CD4-positive, alpha-beta memory T cell (primary cell): ENCODE measurements at regions not wholly inside any gene's neighbourhood (a gene's known extent, or its start where the extent isn't known, plus 50 kb on each side); places are given as distances from the start of the nearest gene placed in this dataset.

Source experiments
- CTCF ChIA-PET: fragments of 350-600 bp; sonication (Branson Sonifier 250); formaldehyde crosslinking; loops from one replicate; lab custom pipeline; 2021; ENCODE audit warnings: inconsistent platforms; ENCODE audit not compliant: partially characterized antibody; lab: Charles Lee
- POLR2A ChIA-PET: fragments of 350-600 bp; sonication (Branson Sonifier 250); formaldehyde crosslinking; loops from one replicate; lab custom pipeline; 2021; ENCODE audit not compliant: partially characterized antibody; lab: Charles Lee
- DNase-seq, 5 donors: peaks; one replicate each; pipeline versions ENCODE4 v3.0.0 to v3.0.0-alpha.2; 2020 to 2022; ENCODE audit warnings: mixed read lengths in 1 of 5
- H3K27ac ChIP-seq: one replicate; pipeline ENCODE4 v1.7.0; 2013; ENCODE audit warnings: low read depth, low read length
- H3K27me3 ChIP-seq: 2 replicates; pipeline ENCODE4 v1.7.0; 2013; ENCODE audit warnings: mild to moderate bottlenecking, low read length, moderate library complexity; ENCODE audit not compliant: insufficient read depth
- H3K36me3 ChIP-seq: 2 replicates; pipeline ENCODE4 v1.7.0; 2013; ENCODE audit warnings: mild to moderate bottlenecking, low read length, moderate library complexity; ENCODE audit not compliant: insufficient read depth
- H3K4me1 ChIP-seq: 2 replicates; pipeline ENCODE4 v1.7.0; 2013; ENCODE audit warnings: mild to moderate bottlenecking, low read length, moderate library complexity; ENCODE audit not compliant: insufficient read depth
- H3K4me3 ChIP-seq, 2 donors: one replicate each; pipeline ENCODE4 v1.7.0; 2013; ENCODE audit warnings: low read length in 2 of 2, mild to moderate bottlenecking in 1 of 2
- H3K9me3 ChIP-seq, 2 donors: one replicate each; pipeline ENCODE4 v1.7.0; 2013; ENCODE audit warnings: low read length in 2 of 2, control low read depth in 1 of 2; ENCODE audit not compliant: control insufficient read depth in 1 of 2
- H3K27ac Mint-ChIP-seq, 7 donors: one replicate each; pipeline ENCODE4 v1.8.0; 2020 to 2021; ENCODE audit warnings: mixed read lengths in 7 of 7, mild to moderate bottlenecking in 6 of 7, inconsistent platforms in 3 of 7, moderate library complexity in 3 of 7
- H3K27me3 Mint-ChIP-seq, 2 donors: one replicate each; pipeline ENCODE4 v1.8.0; 2020 to 2021; ENCODE audit warnings: mixed read lengths in 2 of 2
- H3K36me3 Mint-ChIP-seq, 2 donors: one replicate each; pipeline ENCODE4 v1.8.0; 2020 to 2021; ENCODE audit warnings: mixed read lengths in 2 of 2, inconsistent platforms in 1 of 2, mild to moderate bottlenecking in 1 of 2
- H3K4me1 Mint-ChIP-seq, 4 donors: one replicate each; pipeline ENCODE4 v1.8.0; 2020 to 2021; ENCODE audit warnings: mixed read lengths in 4 of 4, mild to moderate bottlenecking in 1 of 4
- H3K4me3 Mint-ChIP-seq, 8 donors: one replicate each; pipeline ENCODE4 v1.8.0; 2020 to 2021; ENCODE audit warnings: mixed read lengths in 8 of 8, mild to moderate bottlenecking in 7 of 8, moderate library complexity in 6 of 8, inconsistent platforms in 3 of 8
- H3K9me3 Mint-ChIP-seq, 8 donors: one replicate each; pipeline ENCODE4 v1.8.0; 2020 to 2021; ENCODE audit warnings: mixed read lengths in 8 of 8, mild to moderate bottlenecking in 5 of 8, inconsistent platforms in 3 of 8, moderate library complexity in 1 of 8
- intact Hi-C: fragments of 100-400 bp; cut with micrococcal nuclease; formaldehyde crosslinking; loops from one replicate; pipeline ENCODE4 v1.15.1; 2023

DNA sequence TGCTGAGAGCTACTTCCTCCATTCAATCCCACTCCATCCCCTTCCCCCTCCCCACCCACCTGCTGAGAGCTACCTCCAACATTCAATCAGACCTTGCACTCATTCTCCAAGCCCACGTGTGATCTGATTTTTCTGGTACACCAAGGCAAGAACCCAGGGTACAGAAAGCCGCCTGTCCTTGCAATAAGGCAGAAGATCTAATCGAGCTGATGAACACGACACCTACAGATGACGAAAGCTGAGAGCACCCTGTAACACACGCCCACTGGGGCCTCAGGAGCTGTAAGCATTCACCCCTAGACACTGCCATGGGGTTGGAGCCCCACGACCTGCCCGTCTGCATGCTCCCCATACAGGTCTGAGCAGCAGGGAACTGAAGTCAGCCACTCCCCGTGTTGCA, 58.3 kb downstream of the TRIML1 start:
- no peak for DNase-seq
- H3K27ac Mint-ChIP-seq, result no peak overlapping the region
- H3K27me3 Mint-ChIP-seq, result no peaks in the 10 kb centered on the region
- H3K36me3 Mint-ChIP-seq, result no peaks in the 10 kb centered on the region
- H3K4me3 Mint-ChIP-seq, result no peak overlapping the region
- ChIA-PET POLR2A (no interaction called here), CTCF (no interaction called here)
- H3K4me1 Mint-ChIP-seq, result no peaks in the 10 kb centered on the region
- Histone ChIP-seq H3K4me1 (no peaks in the 10 kb centered on the region), H3K27ac (no peak overlapping the region), H3K4me3 (no peak overlapping the region), H3K36me3 (no peaks in the 10 kb centered on the region), H3K27me3 (no peaks in the 10 kb centered on the region), H3K9me3 (no peaks in the 10 kb centered on the region)
- peaks cover 0 to 13% (median 6%) of the 10 kb centered on the region in 8 donors for H3K9me3 Mint-ChIP-seq
- intact Hi-C loops, result no loop called here

DNA sequence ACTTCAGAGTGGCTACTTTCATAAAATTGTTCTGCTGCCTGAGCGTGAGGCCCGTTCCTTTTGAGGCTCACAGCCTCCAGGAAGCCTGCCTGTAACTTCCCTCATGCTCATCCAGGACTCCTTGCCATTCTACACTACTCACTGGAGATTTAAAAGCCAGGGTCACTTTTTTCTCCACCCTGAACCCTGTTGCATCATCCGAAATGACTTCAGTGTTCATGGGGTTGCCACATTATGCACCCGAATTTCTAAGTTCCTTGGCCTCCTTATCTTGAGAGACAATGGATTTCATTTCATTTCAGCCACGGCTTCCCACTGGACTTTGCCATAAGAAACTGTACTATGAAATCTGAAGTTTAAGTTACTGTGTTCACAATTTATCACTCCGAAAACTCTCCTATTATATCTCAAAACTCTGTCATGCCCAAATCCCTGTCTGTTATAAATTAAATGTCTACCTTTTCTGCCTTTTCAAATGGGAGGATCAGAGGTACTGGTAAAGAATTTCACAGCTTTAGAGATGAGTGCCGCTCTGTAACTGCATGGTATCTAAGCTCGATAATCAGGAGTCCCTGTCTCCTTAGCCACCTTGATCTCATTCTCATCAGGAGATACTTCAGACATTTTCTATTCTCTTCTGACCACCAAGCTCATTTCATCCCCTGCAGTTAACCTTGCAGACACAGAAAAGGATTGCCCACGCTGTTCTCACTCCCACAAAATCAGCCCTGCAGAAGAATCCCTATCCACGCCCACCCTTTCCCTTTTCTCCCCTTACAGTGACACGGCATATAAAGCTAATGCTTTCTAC, 59.9 kb downstream of the TRIML1 start:
- Mint-ChIP-seq H3K4me3 (no peak overlapping the region), H3K4me1 (no peaks in the 10 kb centered on the region), H3K27me3 (no peaks in the 10 kb centered on the region), H3K9me3 (peaks cover 0 to 13% (median 6%) of the 10 kb centered on the region in 8 donors), H3K36me3 (no peaks in the 10 kb centered on the region), H3K27ac (no peak overlapping the region)
- no peak for DNase-seq
- Histone ChIP-seq H3K27ac (no peak overlapping the region), H3K4me1 (no peaks in the 10 kb centered on the region), H3K27me3 (no peaks in the 10 kb centered on the region), H3K9me3 (no peaks in the 10 kb centered on the region), H3K4me3 (no peak overlapping the region), H3K36me3 (no peaks in the 10 kb centered on the region)
- intact Hi-C loops, result no loop called here
- POLR2A ChIA-PET, result no interaction called here
- CTCF ChIA-PET, result no interaction called here

DNA sequence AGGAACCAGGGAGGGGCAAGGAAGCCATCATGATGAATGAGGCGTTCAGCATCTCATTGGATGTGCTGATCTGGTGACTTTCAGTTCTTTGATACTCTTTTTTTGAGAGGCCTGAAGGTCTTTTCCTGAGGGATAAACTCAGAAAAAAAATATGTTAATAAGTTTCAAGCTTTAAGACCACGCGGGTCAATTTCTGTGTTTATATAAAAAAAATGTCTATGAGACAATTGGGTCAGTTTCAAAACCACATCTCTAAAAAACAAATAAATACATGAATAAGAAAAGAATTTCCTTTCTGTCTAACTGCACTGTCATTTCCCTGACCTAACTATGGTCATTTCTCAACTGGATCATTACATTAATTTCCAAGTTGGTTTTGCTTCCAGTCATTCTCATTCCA, 62.6 kb downstream of the TRIML1 start:
- Histone ChIP-seq H3K4me1 (no peaks in the 10 kb centered on the region), H3K4me3 (no peak overlapping the region), H3K9me3 (no peaks in the 10 kb centered on the region), H3K27ac (no peak overlapping the region), H3K27me3 (no peaks in the 10 kb centered on the region), H3K36me3 (no peaks in the 10 kb centered on the region)
- no peak overlapping the region for H3K4me3 Mint-ChIP-seq
- H3K4me1 Mint-ChIP-seq, result no peaks in the 10 kb centered on the region
- H3K9me3 Mint-ChIP-seq, result peaks cover 0 to 13% (median 8%) of the 10 kb centered on the region in 8 donors
- ChIA-PET CTCF (no interaction called here), POLR2A (no interaction called here)
- no peak overlapping the region for H3K27ac Mint-ChIP-seq
- DNase-seq, result no peak
- H3K27me3 Mint-ChIP-seq, result no peaks in the 10 kb centered on the region
- intact Hi-C loops, result no loop called here
- no peaks in the 10 kb centered on the region for H3K36me3 Mint-ChIP-seq

DNA sequence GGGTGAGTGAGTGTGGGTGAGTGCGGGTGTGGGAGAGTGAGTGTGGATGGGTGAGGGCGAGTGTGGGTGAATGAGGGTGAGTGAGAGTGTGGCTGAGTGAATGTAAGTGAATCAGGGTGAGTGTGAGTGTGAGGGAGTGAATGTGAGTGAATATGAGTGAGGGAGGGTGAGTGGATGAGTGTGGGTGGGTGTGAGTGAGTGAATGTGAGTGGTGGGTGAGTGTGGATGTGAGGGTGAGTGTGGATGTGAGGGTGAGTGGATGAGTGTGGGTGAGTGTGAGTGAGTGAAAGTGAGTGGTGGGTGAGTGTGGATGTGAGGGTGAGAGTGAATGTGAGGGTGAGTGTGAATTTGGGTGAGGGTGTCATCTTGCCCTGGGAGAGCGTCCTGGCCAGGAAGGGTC, 67.5 kb downstream of the TRIML1 start:
- no peaks in the 10 kb centered on the region for H3K4me1 Mint-ChIP-seq
- CTCF ChIA-PET, result no interaction called here
- DNase-seq, result no peak
- H3K4me3 ChIP-seq, result no peak overlapping the region
- no peak overlapping the region for H3K4me3 Mint-ChIP-seq
- no peak overlapping the region for H3K27ac Mint-ChIP-seq
- H3K36me3 Mint-ChIP-seq, result no peaks in the 10 kb centered on the region
- H3K27me3 ChIP-seq, result no peaks in the 10 kb centered on the region
- intact Hi-C loops, result no loop called here
- H3K9me3 ChIP-seq, result no peaks in the 10 kb centered on the region
- H3K9me3 Mint-ChIP-seq, result peaks cover 0 to 13% (median 6%) of the 10 kb centered on the region in 8 donors
- no peaks in the 10 kb centered on the region for H3K4me1 ChIP-seq
- no peaks in the 10 kb centered on the region for H3K36me3 ChIP-seq
- POLR2A ChIA-PET, result no interaction called here
- H3K27ac ChIP-seq, result no peak overlapping the region
- H3K27me3 Mint-ChIP-seq, result no peaks in the 10 kb centered on the region

DNA sequence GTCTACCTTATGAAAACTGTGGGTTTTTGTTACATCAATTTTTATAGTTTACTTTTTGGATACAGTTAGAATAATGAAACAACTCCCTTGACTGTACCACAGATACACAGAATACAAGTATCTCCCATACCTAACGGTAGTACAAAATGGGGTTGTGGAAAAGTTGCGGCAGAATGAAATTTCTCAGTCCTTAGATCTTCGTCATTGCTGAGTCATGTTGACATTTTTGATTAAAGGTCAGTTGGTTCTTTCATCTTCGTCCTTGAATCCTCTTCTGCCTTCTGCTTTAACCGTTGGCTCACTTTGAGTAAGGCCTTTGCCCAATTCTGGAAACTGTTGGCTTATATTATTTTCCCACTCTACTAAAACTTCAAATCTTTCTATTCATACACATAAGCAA, 75.6 kb downstream of the TRIML1 start:
- no peaks in the 10 kb centered on the region for H3K27me3 Mint-ChIP-seq
- intact Hi-C loops, result no loop called here
- H3K9me3 Mint-ChIP-seq, result peaks cover 0 to 10% (median 5%) of the 10 kb centered on the region in 8 donors
- ChIA-PET POLR2A (no interaction called here), CTCF (no interaction called here)
- Histone ChIP-seq H3K36me3 (no peaks in the 10 kb centered on the region), H3K4me1 (no peaks in the 10 kb centered on the region), H3K4me3 (no peak overlapping the region), H3K27ac (no peak overlapping the region), H3K9me3 (no peaks in the 10 kb centered on the region), H3K27me3 (no peaks in the 10 kb centered on the region)
- no peaks in the 10 kb centered on the region for H3K36me3 Mint-ChIP-seq
- no peak for DNase-seq
- H3K27ac Mint-ChIP-seq, result no peak overlapping the region
- H3K4me1 Mint-ChIP-seq, result no peaks in the 10 kb centered on the region
- no peak overlapping the region for H3K4me3 Mint-ChIP-seq

DNA sequence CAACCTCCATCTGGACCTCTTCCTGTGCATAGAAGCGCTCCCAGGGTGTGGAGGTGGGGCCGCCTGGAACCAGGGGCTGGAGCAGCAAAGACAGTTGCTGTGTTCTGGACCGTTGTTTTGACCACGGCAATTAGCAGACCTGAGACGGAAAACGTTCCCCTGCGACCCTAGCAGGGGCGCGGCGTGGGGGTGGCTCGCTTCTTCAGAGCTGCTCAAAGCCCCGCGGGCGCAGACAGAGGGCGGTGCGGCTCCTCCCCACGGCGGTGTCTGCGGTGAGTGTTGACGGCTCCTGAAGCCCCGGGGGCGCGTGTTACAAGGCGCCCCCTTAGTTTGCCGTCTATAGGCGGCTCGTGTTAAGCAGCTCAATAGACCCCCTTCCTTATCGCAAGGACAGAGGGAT, 79.2 kb downstream of the TRIML1 start:
- Histone ChIP-seq H3K36me3 (no peaks in the 10 kb centered on the region), H3K9me3 (no peaks in the 10 kb centered on the region), H3K27me3 (no peaks in the 10 kb centered on the region), H3K4me3 (no peak overlapping the region), H3K4me1 (no peaks in the 10 kb centered on the region), H3K27ac (no peak overlapping the region)
- no peak for DNase-seq
- CTCF ChIA-PET, result no interaction called here
- Mint-ChIP-seq H3K4me3 (no peak overlapping the region), H3K27ac (no peak overlapping the region), H3K9me3 (peaks cover 0 to 11% (median 5%) of the 10 kb centered on the region in 8 donors), H3K27me3 (no peaks in the 10 kb centered on the region), H3K4me1 (no peaks in the 10 kb centered on the region), H3K36me3 (no peaks in the 10 kb centered on the region)
- POLR2A ChIA-PET, result no interaction called here
- intact Hi-C loops, result no loop called here

DNA sequence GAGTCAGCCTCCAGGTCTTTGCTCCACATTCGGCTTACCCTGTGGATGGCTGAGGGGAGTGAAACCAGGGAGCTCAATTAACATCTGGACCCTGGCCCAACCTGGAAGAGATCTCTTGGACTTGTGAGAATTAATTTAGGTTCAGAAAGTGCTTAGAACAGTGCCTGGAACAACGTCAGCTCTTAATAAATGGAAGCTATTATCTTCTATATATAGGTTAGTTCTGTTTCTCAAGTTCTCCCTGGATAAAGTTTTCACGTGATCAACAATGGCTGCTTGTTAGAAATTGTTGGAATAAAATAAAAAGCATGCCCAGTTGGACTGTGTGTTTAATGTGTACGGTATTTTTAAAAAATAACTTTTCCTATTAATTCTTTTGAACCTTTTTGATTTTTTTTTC, 80.8 kb downstream of the TRIML1 start:
- Mint-ChIP-seq H3K4me3 (no peak overlapping the region), H3K36me3 (no peaks in the 10 kb centered on the region), H3K4me1 (no peaks in the 10 kb centered on the region), H3K27me3 (no peaks in the 10 kb centered on the region), H3K9me3 (peaks cover 0 to 10% (median 5%) of the 10 kb centered on the region in 8 donors), H3K27ac (no peak overlapping the region)
- no peaks in the 10 kb centered on the region for H3K27me3 ChIP-seq
- no peak overlapping the region for H3K4me3 ChIP-seq
- no peaks in the 10 kb centered on the region for H3K4me1 ChIP-seq
- no peak for DNase-seq
- ChIA-PET POLR2A (no interaction called here), CTCF (no interaction called here)
- no peaks in the 10 kb centered on the region for H3K36me3 ChIP-seq
- no peaks in the 10 kb centered on the region for H3K9me3 ChIP-seq
- H3K27ac ChIP-seq, result no peak overlapping the region
- intact Hi-C loops, result no loop called here
